ENCODE measurements at regions not wholly inside any gene's neighbourhood (a gene's known extent, or its start where the extent isn't known, plus 50 kb on each side); places are given as distances from the start of the nearest gene placed in this dataset.
"Not testable (repeated sequence)": the region's sequence is repeated elsewhere in the genome, so short reads cannot be mapped to it uniquely, and the experiment has no call there.

DNA sequence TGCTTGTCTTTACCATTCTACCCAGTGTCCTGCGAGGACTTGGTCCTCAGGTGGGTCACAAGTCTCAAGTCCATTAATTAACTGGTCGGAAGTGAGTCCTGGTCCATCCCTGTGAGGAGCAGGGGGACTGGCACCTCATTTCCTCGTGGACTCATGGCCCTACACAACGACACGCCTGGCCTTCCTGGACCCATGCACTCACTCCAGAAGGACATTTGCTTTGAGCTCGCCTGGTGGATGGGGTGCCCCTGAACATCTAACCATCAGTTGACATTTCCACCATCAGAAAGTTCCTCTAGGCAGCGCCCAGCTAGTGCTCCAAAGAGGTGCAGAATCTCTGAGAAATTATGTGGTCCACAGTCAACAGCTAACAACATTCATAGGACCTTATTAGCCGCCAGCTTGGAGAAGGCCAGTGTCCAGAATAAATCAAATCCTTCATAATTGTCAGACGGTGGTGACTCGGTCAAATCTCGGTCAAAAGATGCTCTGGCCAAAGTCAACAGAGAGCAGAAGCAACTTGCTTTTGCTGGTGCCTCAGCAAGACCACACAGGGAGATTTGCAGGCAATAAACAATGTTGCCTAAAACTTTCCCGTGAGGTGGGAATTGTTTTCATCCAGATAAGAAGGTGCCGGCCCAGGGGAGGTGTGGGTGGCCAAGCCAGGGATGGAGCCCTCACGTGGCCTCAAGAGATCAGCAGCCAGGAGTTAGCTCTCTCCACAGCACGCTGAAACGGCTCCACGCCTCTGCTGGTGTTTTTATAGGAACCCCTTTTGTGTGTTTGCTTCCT is 119.9 kb upstream of the FAM20C start:
- DNase-seq, H3K4me3 Mint-ChIP-seq: not testable (repeated sequence)

DNA sequence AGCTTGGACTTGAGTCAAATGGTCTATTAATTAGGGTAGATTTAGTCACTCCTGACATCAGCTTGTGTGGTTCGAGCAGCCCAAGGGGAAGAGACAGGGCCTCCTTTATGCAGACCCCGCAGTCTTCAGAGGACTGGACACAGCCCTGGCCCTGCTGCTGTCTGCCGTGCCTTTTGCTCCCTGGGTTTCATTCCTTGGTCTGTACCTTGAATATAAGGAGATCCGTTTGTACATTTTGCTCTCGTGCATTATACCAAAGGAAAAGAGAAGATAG is 119.4 kb upstream of the FAM20C start:
- H3K27ac Mint-ChIP-seq; H3K27me3 Mint-ChIP-seq (ENCODE audit: low read depth, poor library complexity); H3K36me3 Mint-ChIP-seq (ENCODE audit: low read depth); H3K9me3 Mint-ChIP-seq; H3K4me3 Mint-ChIP-seq; DNase-seq: not testable (repeated sequence)
- peaks cover 22% of the 10 kb centered on the region for H3K4me1 Mint-ChIP-seq

More for the DNA sequence above, 119.9 kb upstream of the FAM20C start:
- H3K27me3 Mint-ChIP-seq (ENCODE audit: low read depth, poor library complexity); H3K27ac Mint-ChIP-seq; H3K36me3 Mint-ChIP-seq (ENCODE audit: low read depth); H3K9me3 Mint-ChIP-seq: not testable (repeated sequence)
- peaks cover 22% of the 10 kb centered on the region for H3K4me1 Mint-ChIP-seq

DNA sequence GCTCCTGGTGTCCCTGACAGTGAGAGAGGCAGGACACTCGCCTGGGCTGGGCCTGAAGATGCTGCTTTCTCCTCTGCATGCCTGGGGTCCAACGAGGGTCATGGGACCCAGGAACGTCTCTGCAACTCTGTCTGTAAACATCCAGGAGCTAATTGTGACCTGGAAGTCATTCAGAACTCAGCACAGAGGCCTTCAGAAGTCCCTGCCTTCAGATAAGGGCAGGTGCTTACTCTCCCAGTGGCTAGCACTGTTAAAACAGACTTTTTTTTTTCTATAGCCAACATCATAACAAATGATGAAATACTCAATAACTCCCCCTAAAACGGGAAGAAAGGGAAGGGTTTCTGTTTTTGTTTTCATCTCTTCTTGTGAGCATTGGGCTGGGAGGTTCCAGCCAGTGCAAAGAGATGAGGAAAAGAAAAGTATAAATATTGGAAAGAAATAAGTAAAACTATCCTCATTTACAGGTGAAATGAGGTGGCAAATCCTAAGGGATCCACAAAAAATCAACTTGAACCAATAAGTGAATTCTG is 118.3 kb upstream of the FAM20C start:
- not testable (repeated sequence) for H3K27me3 Mint-ChIP-seq (ENCODE audit: low read depth, poor library complexity); H3K27ac Mint-ChIP-seq

DNA sequence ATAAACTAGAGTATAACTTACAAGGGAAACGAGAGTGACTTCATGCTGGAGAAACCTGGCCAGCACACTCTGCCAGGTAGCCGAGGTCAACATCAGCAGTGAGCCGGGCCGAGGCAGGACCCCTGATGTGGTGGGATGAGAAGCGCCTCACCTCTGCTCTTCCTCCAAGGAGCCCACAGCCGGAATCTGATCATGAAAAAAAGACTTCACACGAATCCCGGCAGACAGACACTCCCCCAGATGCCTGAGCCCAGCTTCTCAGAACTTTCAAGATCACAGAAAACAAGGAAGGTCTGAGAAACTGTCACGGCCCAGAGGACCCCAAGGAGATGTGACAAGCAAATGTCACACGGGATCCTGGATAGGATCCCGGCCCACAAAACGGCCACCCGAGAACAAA is 116.9 kb upstream of the FAM20C start:
- not testable (repeated sequence) for H3K27ac Mint-ChIP-seq; DNase-seq; H3K9me3 Mint-ChIP-seq; H3K4me3 Mint-ChIP-seq; H3K36me3 Mint-ChIP-seq (ENCODE audit: low read depth)
- Mint-ChIP-seq H3K27me3 (ENCODE audit: low read depth, poor library complexity) (peaks cover 10% of the 10 kb centered on the region), H3K4me1 (peaks cover 27% of the 10 kb centered on the region)

More for the DNA sequence above, 118.3 kb upstream of the FAM20C start:
- H3K36me3 Mint-ChIP-seq (ENCODE audit: low read depth); H3K4me3 Mint-ChIP-seq; DNase-seq; H3K9me3 Mint-ChIP-seq: not testable (repeated sequence)
- H3K4me1 Mint-ChIP-seq: peaks cover 16% of the 10 kb centered on the region

DNA sequence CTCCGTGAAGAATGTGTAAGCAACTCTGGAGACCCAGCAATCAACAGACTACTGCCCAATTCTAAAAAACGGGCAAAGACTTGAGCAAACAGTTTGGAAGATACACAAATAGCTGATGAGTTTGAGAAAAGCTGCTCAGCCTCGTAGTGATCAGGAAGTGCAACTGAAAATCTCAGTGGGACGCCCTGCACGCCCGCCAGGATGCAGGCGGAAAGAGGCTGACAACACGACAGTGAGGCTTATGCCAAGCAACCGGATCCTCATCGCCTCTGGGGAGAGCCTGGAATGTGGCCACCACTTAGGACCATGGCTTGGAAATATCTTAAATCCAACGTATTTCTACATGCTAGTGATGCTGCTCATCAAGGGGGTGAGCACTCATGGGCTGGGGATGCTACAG is 116.2 kb upstream of the FAM20C start:
- H3K27me3 Mint-ChIP-seq (ENCODE audit: low read depth, poor library complexity): peaks cover 10% of the 10 kb centered on the region
- not testable (repeated sequence) for H3K36me3 Mint-ChIP-seq (ENCODE audit: low read depth); H3K27ac Mint-ChIP-seq; DNase-seq; H3K9me3 Mint-ChIP-seq; H3K4me3 Mint-ChIP-seq
- peaks cover 34% of the 10 kb centered on the region for H3K4me1 Mint-ChIP-seq

DNA sequence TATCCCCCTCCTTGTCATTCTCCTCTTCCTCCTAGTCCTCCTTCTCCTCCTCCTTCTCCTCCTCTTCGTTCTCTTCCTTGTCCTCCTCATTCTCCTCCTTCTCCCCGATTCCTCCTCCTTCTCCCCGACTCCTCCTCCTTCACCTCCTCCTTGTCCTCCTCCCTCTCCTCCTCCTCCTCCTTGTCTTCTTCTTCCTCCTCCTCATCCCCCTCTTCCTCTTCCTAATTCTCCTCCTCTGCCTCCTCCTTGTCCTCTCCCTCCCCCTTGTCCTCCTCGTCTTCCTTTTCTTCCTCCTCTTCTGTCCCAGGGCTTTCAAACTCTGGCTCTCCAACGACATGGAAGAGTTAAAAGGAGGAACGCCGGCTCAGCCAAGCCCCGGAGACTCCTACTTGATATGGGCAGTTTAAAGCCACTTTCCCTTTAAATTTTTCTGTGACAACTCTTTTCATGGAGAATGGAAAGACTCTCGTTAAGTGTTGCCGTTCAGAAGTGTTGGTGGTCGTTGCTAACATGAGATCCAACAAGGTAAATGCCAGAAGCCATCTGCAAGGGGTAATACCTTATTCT is 115.5 kb upstream of the FAM20C start:
- Mint-ChIP-seq H3K4me1 (peaks cover 41% of the 10 kb centered on the region), H3K27me3 (ENCODE audit: low read depth, poor library complexity) (peaks cover 10% of the 10 kb centered on the region)
- H3K27ac Mint-ChIP-seq; DNase-seq; H3K9me3 Mint-ChIP-seq; H3K4me3 Mint-ChIP-seq; H3K36me3 Mint-ChIP-seq (ENCODE audit: low read depth): not testable (repeated sequence)

DNA sequence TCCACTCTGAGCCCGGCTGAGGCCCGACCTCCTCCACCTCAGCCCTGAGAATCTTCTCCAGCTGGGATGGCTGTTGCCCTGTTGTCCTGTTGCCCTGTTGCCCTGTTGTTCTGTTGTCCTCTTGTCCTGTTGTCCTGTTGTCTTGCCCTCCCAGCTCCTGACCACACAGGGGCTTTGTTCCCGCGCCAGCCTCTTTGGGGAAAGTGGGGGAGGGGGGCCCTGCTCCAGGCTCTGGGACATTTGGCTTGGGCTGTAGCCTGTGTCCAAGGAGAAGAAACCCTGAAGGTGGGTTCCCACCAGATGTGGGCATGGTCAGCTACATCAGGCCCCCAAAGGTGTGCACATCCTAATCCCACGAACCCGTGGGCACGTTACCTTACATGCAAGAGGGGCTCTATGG is 113.5 kb upstream of the FAM20C start:
- H3K4me3 Mint-ChIP-seq; H3K9me3 Mint-ChIP-seq; DNase-seq; H3K36me3 Mint-ChIP-seq (ENCODE audit: low read depth); H3K27me3 Mint-ChIP-seq (ENCODE audit: low read depth, poor library complexity); H3K27ac Mint-ChIP-seq: not testable (repeated sequence)
- H3K4me1 Mint-ChIP-seq: peaks cover 49% of the 10 kb centered on the region

DNA sequence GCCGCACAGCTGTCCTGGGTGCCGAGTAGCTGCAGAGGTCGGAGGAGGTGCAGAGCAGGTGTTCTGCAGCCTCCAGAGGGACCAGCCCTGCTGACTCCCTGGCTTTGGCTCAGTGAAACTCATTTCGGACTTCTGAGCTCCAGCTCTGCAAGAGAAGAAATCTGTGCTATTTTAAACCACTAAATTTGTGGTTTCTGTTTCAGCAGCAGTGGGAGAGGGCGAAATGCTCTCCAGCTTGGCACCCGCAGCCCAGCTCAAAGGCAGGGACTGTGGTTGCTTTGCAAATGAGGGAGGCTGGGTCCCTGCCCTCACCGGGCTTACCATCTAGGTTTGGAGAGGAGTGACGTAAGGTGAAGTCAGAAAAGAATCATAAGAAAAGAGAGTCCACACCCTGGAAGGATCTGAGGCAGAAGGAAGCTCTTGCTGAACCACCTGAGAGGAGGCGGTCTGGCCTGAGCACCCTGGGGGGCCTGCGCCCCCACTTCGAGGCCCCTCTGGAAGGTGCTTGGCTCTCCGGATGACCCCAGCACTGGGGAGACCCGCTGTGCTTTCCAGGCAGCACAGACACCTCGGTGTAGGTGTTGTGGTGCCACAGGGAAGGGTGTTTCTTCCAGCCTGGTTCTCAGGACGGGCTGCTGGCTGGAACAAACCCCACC is 112.8 kb upstream of the FAM20C start:
- not testable (repeated sequence) for H3K4me3 Mint-ChIP-seq; H3K36me3 Mint-ChIP-seq (ENCODE audit: low read depth); H3K27me3 Mint-ChIP-seq (ENCODE audit: low read depth, poor library complexity); H3K27ac Mint-ChIP-seq; DNase-seq; H3K9me3 Mint-ChIP-seq
- peaks cover 46% of the 10 kb centered on the region for H3K4me1 Mint-ChIP-seq

DNA sequence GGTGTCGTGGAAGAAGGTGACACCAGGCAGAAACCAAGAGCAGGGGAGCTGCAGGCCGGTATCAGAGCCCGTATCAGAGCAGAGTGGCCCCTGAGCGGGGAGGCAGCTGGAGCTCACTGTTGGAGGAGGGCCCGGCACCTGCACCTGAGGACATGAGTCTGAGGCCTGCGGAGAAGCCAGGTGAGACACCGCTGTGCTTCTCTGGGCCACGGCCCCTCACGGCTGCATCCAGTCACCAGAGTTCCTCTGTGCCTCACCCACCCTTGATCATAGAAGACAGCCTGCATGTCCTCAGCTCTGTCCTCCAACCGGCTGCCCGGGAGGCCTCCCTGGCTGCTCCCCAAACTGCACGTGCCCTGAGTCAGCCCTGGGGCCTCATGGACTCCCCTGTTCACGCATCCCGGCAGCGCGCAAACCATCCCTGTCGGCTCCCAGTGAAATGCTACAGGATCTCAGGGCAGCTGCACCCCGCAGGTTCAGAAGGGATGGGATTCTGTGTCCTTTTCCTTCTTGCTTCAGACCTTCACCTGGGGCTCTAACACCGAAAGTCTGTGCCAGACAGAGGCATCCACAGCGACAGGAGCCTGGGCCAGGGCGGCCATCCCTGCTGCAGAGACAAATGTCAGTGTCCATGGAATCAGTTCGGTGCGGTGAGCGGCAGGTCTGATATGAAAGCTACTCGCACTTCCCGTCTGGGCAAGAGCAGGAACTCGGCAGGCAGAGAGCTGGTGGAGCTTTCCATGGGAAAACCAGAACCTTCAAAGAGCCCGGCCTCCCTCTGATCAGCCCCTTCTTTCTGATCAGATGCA is 111.9 kb upstream of the FAM20C start:
- peaks cover 5% of the 10 kb centered on the region for H3K27me3 Mint-ChIP-seq (ENCODE audit: low read depth, poor library complexity)
- DNase-seq: no peak
- peaks cover 44% of the 10 kb centered on the region for H3K4me1 Mint-ChIP-seq

More for the DNA sequence above, 111.9 kb upstream of the FAM20C start:
- Mint-ChIP-seq H3K4me3 (no peak overlapping the region), H3K9me3 (no peaks in the 10 kb centered on the region), H3K27ac (no peak overlapping the region), H3K36me3 (ENCODE audit: low read depth) (no peaks in the 10 kb centered on the region)
- TF ChIP-seq, protein P1, sequence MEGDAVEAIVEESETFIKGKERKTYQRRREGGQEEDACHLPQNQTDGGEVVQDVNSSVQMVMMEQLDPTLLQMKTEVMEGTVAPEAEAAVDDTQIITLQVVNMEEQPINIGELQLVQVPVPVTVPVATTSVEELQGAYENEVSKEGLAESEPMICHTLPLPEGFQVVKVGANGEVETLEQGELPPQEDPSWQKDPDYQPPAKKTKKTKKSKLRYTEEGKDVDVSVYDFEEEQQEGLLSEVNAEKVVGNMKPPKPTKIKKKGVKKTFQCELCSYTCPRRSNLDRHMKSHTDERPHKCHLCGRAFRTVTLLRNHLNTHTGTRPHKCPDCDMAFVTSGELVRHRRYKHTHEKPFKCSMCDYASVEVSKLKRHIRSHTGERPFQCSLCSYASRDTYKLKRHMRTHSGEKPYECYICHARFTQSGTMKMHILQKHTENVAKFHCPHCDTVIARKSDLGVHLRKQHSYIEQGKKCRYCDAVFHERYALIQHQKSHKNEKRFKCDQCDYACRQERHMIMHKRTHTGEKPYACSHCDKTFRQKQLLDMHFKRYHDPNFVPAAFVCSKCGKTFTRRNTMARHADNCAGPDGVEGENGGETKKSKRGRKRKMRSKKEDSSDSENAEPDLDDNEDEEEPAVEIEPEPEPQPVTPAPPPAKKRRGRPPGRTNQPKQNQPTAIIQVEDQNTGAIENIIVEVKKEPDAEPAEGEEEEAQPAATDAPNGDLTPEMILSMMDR (IDR thresholded peaks at IDR 0.05): no peak

Data from nephron progenitor cell (in vitro differentiated cells).